ENCODE measurements at regions not wholly inside any gene's neighbourhood (a gene's known extent, or its start where the extent isn't known, plus 50 kb on each side); places are given as distances from the start of the nearest gene placed in this dataset.

DNA sequence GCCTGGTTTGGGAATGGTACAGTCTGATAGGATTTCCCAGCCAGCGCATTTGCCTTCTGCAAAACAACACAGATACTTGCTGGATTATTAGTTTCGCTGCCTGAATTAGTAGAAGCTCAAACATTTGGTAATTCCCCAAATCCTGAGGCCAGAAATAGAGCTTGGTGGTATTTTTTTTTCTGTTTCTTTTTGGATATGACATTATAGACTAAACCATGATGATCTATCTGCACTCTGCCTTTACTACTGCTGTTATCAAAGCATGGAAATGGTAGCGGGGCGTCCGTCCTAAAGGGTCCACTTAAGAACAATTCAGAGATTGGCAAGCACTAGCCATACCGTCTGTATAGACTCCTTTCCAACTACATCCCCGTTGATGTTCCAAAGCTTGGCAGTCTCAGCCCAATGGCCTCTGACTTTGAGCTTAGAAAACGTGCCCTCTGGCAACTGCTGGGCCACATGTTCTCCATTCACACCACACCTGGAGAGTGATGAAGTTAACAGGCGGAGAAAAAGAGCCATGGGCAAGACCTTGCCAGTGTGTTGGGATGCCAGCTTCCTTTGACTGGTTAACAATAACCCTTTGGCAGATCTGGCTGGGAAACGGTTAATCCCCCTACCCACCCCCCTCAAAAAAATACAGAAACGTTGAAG lies 241.0 kb upstream of the NR2F2 start:
- TF ChIP-seq EZH2 (IDR thresholded peaks at IDR 0.05; ENCODE audit: insufficient read depth, poor library complexity, severe bottlenecking), result no peak
- TF ChIP-seq EZH2phosphoT487 (IDR thresholded peaks at IDR 0.05; ENCODE audit: insufficient read depth, low read depth), result no peak

Measured in GM23248 (cell line).